SK-N-SH (cell line): ENCODE measurements at regions not wholly inside any gene's neighbourhood (a gene's known extent, or its start where the extent isn't known, plus 50 kb on each side); places are given as distances from the start of the nearest gene placed in this dataset.

Experiments
- CTCF ChIA-PET: fragments of 300-600, 350-600 bp; formaldehyde crosslinking; extraction: SDS; loops from one replicate; lab custom pipeline; 2021; lab: Yijun Ruan, JAX
- POLR2A ChIA-PET: fragments of 350-600 bp; sonication (Branson Sonifier 250); formaldehyde crosslinking; extraction: SDS; loops from one replicate; lab custom pipeline; 2020; ENCODE audit warnings: antibody characterized with exemption, inconsistent platforms; lab: Yijun Ruan, JAX
- DNase-seq: peaks from one replicate; pipeline ENCODE4 v3.0.0; 2012
- H2AFZ ChIP-seq: fragments of 200-600 bp; sonication (generic); 2 replicates; pipeline ENCODE4 v1.8.1; 2016; ENCODE audit warnings: antibody characterized with exemption, mild to moderate bottlenecking, low read depth
- H3F3A ChIP-seq: fragments of 200-600 bp; sonication (generic); replicated peaks from 2 replicates; pipeline ENCODE3; 2016; ENCODE audit warnings: antibody characterized with exemption, mild to moderate bottlenecking; ENCODE audit not compliant: insufficient read depth
- H3K27ac ChIP-seq, 2 experiments: fragments of 200-500 bp in 1 of 2; fragments of 200-600 bp in 1 of 2; sonication (Bioruptor generic) in 1 of 2; sonication (generic), shearing (Covaris generic) in 1 of 2; 2 replicates each; pipeline versions ENCODE4 v1.5.1 to v1.6.1; 2014 to 2016; ENCODE audit warnings: low read depth in 2 of 2, inconsistent platforms in 1 of 2, low read length in 1 of 2, mild to moderate bottlenecking in 1 of 2, mixed read lengths in 1 of 2
- H3K27me3 ChIP-seq: fragments of 200-600 bp; sonication (generic), shearing (Covaris generic); 2 replicates; pipeline ENCODE4 v1.6.1; 2016; ENCODE audit warnings: mixed run types; ENCODE audit not compliant: insufficient read depth
- H3K36me3 ChIP-seq, 2 experiments: fragments of 200-500 bp in 1 of 2; fragments of 200-600 bp in 1 of 2; sonication (Bioruptor generic) in 1 of 2; sonication (generic) in 1 of 2; replicated peaks in 1 of 2; 2 replicates each; pipeline versions ENCODE3 to v1.5.1; 2014 to 2016; ENCODE audit warnings: low read length in 1 of 2, mild to moderate bottlenecking in 1 of 2; ENCODE audit not compliant: insufficient read depth in 2 of 2, control insufficient read depth in 1 of 2
- H3K4me1 ChIP-seq, 2 experiments: fragments of 200-500 bp in 1 of 2; fragments of 200-600 bp in 1 of 2; sonication (Bioruptor generic) in 1 of 2; sonication (generic), shearing (Covaris generic) in 1 of 2; 2 replicates each; pipeline versions ENCODE4 v1.5.1 to v1.6.1; 2014 to 2016; ENCODE audit warnings: low read depth in 1 of 2, low read length in 1 of 2, mixed run types in 1 of 2; ENCODE audit not compliant: insufficient read depth in 2 of 2, control insufficient read depth in 1 of 2
- H3K4me2 ChIP-seq: fragments of 200-600 bp; sonication (generic), shearing (Covaris generic); 2 replicates; pipeline ENCODE4 v1.6.1; 2017; ENCODE audit warnings: mixed run types
- H3K4me3 ChIP-seq, 2 experiments: fragments of 200-500 bp in 1 of 2; fragments of 200-600 bp in 1 of 2; sonication (Bioruptor generic) in 1 of 2; sonication (generic), shearing (Covaris generic) in 1 of 2; 2 replicates each; pipeline versions ENCODE4 v1.5.1 to v1.8.1; 2014 to 2016; ENCODE audit warnings: low read depth in 2 of 2, inconsistent platforms in 1 of 2, low read length in 1 of 2, mild to moderate bottlenecking in 1 of 2, mixed read lengths in 1 of 2, moderate library complexity in 1 of 2
- H3K79me2 ChIP-seq: fragments of 200-600 bp; sonication (generic); 2 replicates; pipeline ENCODE4 v1.8.1; 2017; ENCODE audit warnings: mild to moderate bottlenecking; ENCODE audit not compliant: insufficient read depth
- H3K9ac ChIP-seq: fragments of 200-600 bp; sonication (generic); 2 replicates; pipeline ENCODE4 v1.6.1; 2017; ENCODE audit warnings: mixed run types
- H3K9me2 ChIP-seq: fragments of 200-600 bp; sonication (generic); 2 replicates; pipeline ENCODE4 v1.6.1; 2017; ENCODE audit warnings: mixed run types
- H3K9me3 ChIP-seq: fragments of 200-600 bp; sonication (generic); 2 replicates; pipeline ENCODE4 v1.6.1; 2017; ENCODE audit warnings: mixed run types, mild to moderate bottlenecking, moderate library complexity
- H4K20me1 ChIP-seq: fragments of 200-600 bp; sonication (generic); 2 replicates; pipeline ENCODE4 v1.6.1; 2017; ENCODE audit warnings: mild to moderate bottlenecking, mixed run types; ENCODE audit not compliant: insufficient read depth
- CTCF ChIP-seq: fragments of 200-600 bp; sonication (generic); IDR thresholded peaks from 2 replicates; pipeline ENCODE4 v1.6.1; 2017; ENCODE audit warnings: antibody characterized with exemption, mild to moderate bottlenecking, moderate library complexity
- EP300 ChIP-seq, 2 experiments: IDR thresholded peaks; 2 replicates each; pipeline versions ENCODE4 v1.4.0 to v1.6.1; 2012; ENCODE audit warnings: borderline replicate concordance in 1 of 2, low read depth in 1 of 2, low read length in 1 of 2
- EZH2phosphoT487 ChIP-seq: fragments of 200-600 bp; sonication (generic); IDR thresholded peaks from 2 replicates; pipeline ENCODE4 v1.6.1; 2017; ENCODE audit warnings: low read depth, mixed run types, mild to moderate bottlenecking, antibody characterized with exemption, moderate library complexity, borderline replicate concordance
- FOSL2 ChIP-seq: IDR thresholded peaks from 2 replicates; pipeline ENCODE4 v1.4.0; 2012; ENCODE audit warnings: low read depth, mild to moderate bottlenecking, moderate library complexity, borderline replicate concordance
- FOXJ3 ChIP-seq: sonication (generic); formaldehyde crosslinking; IDR thresholded peaks from 2 replicates; pipeline ENCODE4 v1.5.1; 2020; ENCODE audit warnings: mild to moderate bottlenecking, missing genetic modification reagents
- FOXM1 ChIP-seq: IDR thresholded peaks from 2 replicates; pipeline ENCODE4 v1.4.0; 2012; ENCODE audit warnings: low read depth, mild to moderate bottlenecking
- GABPA ChIP-seq: IDR thresholded peaks from 2 replicates; pipeline ENCODE4 v1.4.0; 2012; ENCODE audit warnings: low read depth, mild to moderate bottlenecking
- GATA2 ChIP-seq: sonication (generic); formaldehyde crosslinking; IDR thresholded peaks from 2 replicates; pipeline ENCODE4 v1.5.0; 2020; ENCODE audit warnings: mild to moderate bottlenecking, missing genetic modification reagents
- JUND ChIP-seq: IDR thresholded peaks from 2 replicates; pipeline ENCODE4 v1.4.0; 2012
- MEF2A ChIP-seq: IDR thresholded peaks from 2 replicates; pipeline ENCODE4 v1.4.0; 2012; ENCODE audit warnings: low read depth, borderline replicate concordance
- MXI1 ChIP-seq: IDR thresholded peaks from 2 replicates; pipeline ENCODE4 v1.6.1; 2012; ENCODE audit warnings: mild to moderate bottlenecking, low read depth, low read length, improper control_type of control experiment
- NFIC ChIP-seq: IDR thresholded peaks from 2 replicates; pipeline ENCODE4 v1.4.0; 2012; ENCODE audit warnings: borderline replicate concordance
- NRF1 ChIP-seq: IDR thresholded peaks from 2 replicates; pipeline ENCODE4 v1.6.1; 2012; ENCODE audit warnings: low read depth, mild to moderate bottlenecking, low read length
- PBX3 ChIP-seq: IDR thresholded peaks from 2 replicates; pipeline ENCODE4; 2012
- RAD21 ChIP-seq: IDR thresholded peaks from 2 replicates; pipeline ENCODE4 v1.6.1; 2012; ENCODE audit warnings: mild to moderate bottlenecking, low read length
- RCOR1 ChIP-seq: fragments of 150-350 bp; IDR thresholded peaks from 2 replicates; pipeline ENCODE4 v1.6.1; 2017; ENCODE audit warnings: antibody characterized with exemption, low read length
- RFX5 ChIP-seq: IDR thresholded peaks from 2 replicates; pipeline ENCODE4 v1.6.1; 2012; ENCODE audit warnings: mild to moderate bottlenecking, improper control_type of control experiment, low read length
- RXRA ChIP-seq: IDR thresholded peaks from 2 replicates; pipeline ENCODE4 v1.4.0; 2012; ENCODE audit warnings: low read depth, mild to moderate bottlenecking, borderline replicate concordance
- SIN3A ChIP-seq: IDR thresholded peaks from 2 replicates; pipeline ENCODE4 v1.6.1; 2012; ENCODE audit warnings: low read depth, mild to moderate bottlenecking, low read length, moderate library complexity, borderline replicate concordance
- SMC3 ChIP-seq: IDR thresholded peaks from 2 replicates; pipeline ENCODE4 v1.6.1; 2012; ENCODE audit warnings: low read depth, low read length, improper control_type of control experiment
- TAF1 ChIP-seq: IDR thresholded peaks from 2 replicates; pipeline ENCODE4 v1.6.1; 2012; ENCODE audit warnings: low read depth, mild to moderate bottlenecking, low read length, moderate library complexity, borderline replicate concordance
- TCF12 ChIP-seq: IDR thresholded peaks from 2 replicates; pipeline ENCODE4 v1.4.0; 2012
- TEAD4 ChIP-seq: IDR thresholded peaks from 2 replicates; pipeline ENCODE4 v1.4.0; 2012; ENCODE audit warnings: mild to moderate bottlenecking, borderline replicate concordance; ENCODE audit not compliant: insufficient read depth
- YY1 ChIP-seq: IDR thresholded peaks from 2 replicates; pipeline ENCODE4 v1.4.0; 2012; ENCODE audit warnings: low read depth, mild to moderate bottlenecking
- WGBS: methylation state at CpG from one replicate; pipeline ENCODE4 v1.1.6; 2017; ENCODE audit warnings: low lambda C conversion rate; 5-methylcytosine and 5-hydroxymethylcytosine counted together
- TF ChIP-seq, protein P1 (sequence below): IDR thresholded peaks from 2 replicates; pipeline ENCODE4 v1.4.0; 2012; ENCODE audit warnings: low read depth
- TF ChIP-seq, protein P2 (sequence below): fragments of 150-350 bp; IDR thresholded peaks from 2 replicates; pipeline ENCODE4 v1.6.1; 2016; ENCODE audit warnings: mild to moderate bottlenecking, low read depth, low read length

- TF ChIP-seq TAF1 = no peak
Observed at GRCh38 chr10:37654466-37654865, 202.9 kb downstream of the ZNF248 start (continued).

DNA sequence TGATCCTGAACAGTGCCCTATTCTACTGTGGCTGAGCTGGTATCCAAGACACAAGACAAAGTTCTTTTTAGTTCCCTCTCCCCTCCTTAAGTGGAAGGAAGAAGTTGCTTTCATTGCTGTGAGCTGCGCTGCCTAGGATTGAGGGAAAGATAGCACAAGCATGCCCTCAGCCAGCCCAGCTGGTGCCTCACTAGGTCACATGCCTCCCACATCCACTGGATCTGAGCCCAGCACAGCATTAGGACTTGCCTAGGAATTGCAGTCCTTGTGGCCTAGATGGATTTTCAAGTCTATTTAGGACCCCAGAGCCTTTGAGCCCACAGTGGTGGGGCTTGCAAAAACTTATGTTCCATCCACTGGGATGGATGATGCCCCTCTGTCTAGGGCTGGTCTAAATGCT, 214.2 kb downstream of the ZNF248 start:
- ChIA-PET CTCF (no interaction called here), POLR2A (no interaction called here)
- Histone ChIP-seq H3K9ac (no peak overlapping the region), H3K4me3 (no peak overlapping the region), H2AFZ (no peak overlapping the region), H3K27ac (no peak overlapping the region), H4K20me1 (no peaks in the 10 kb centered on the region), H3K79me2 (no peaks in the 10 kb centered on the region), H3F3A (no peaks in the 10 kb centered on the region), H3K36me3 (no peaks in the 10 kb centered on the region), H3K4me2 (no peak overlapping the region), H3K4me1 (no peaks in the 10 kb centered on the region), H3K9me3 (no peaks in the 10 kb centered on the region), H3K9me2 (no peaks in the 10 kb centered on the region), H3K27me3 (no peaks in the 10 kb centered on the region)
- WGBS = 13% methylated on average over 1 of the region's 1 CpG
- TF ChIP-seq GABPA = no peak
- TF ChIP-seq, protein P1, sequence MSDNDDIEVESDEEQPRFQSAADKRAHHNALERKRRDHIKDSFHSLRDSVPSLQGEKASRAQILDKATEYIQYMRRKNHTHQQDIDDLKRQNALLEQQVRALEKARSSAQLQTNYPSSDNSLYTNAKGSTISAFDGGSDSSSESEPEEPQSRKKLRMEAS = no peak
- TF ChIP-seq FOSL2 = no peak
- no peak for TF ChIP-seq NFIC
- TF ChIP-seq RAD21 = no peak
- TF ChIP-seq RCOR1 = no peak
- no peak for TF ChIP-seq MEF2A
- TF ChIP-seq TCF12 = no peak
- TF ChIP-seq RFX5 = no peak
- no peak for TF ChIP-seq JUND
- no peak for TF ChIP-seq SIN3A
- DNase-seq = no peak

DNA sequence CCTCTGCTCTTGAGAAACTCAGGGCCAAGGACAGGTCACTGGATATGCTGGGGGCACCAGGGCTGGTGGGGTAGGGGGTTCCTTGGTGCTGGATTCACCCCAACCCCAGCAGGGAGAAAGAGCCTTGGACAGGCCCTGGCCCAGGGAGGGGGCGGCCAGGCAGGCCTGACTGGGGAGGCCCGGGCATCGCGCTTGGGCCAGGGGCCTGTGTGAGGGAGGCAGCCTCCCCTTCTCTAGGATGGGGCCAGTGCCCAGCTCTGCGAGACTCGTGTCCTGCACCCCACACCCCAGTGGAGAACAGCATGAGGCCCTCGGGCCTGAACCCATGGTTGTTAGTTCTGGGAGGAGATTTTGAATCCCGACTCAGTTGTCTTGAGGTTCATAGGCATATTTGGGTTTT, 217.1 kb downstream of the ZNF248 start:
- TF ChIP-seq EP300 (IDR thresholded peaks at IDR 0.05; ENCODE audit: borderline replicate concordance in 1 of 2, low read depth in 1 of 2, low read length in 1 of 2) = no peak
- TF ChIP-seq NRF1 = no peak
- TF ChIP-seq FOSL2 = no peak
- no peak for TF ChIP-seq TCF12
- no peak for TF ChIP-seq GABPA
- no peak for TF ChIP-seq FOXJ3 (CRISPR knock-in tag)
- TF ChIP-seq RCOR1 = no peak
- TF ChIP-seq, protein P2, sequence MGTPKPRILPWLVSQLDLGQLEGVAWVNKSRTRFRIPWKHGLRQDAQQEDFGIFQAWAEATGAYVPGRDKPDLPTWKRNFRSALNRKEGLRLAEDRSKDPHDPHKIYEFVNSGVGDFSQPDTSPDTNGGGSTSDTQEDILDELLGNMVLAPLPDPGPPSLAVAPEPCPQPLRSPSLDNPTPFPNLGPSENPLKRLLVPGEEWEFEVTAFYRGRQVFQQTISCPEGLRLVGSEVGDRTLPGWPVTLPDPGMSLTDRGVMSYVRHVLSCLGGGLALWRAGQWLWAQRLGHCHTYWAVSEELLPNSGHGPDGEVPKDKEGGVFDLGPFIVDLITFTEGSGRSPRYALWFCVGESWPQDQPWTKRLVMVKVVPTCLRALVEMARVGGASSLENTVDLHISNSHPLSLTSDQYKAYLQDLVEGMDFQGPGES = no peak
- no peak for TF ChIP-seq TEAD4
- no peak for TF ChIP-seq CTCF
- TF ChIP-seq RXRA = no peak
- no peak for TF ChIP-seq EZH2phosphoT487
- TF ChIP-seq GATA2 (CRISPR knock-in tag) = no peak
- TF ChIP-seq PBX3 = no peak
- TF ChIP-seq YY1 = no peak
- no peak for TF ChIP-seq MEF2A
- no peak for TF ChIP-seq FOXM1
- TF ChIP-seq MXI1 = no peak
- no peak for TF ChIP-seq SMC3
- Histone ChIP-seq H3K4me2 (no peak overlapping the region), H3K27me3 (no peaks in the 10 kb centered on the region), H3K9me3 (no peaks in the 10 kb centered on the region), H3K9me2 (no peaks in the 10 kb centered on the region), H3K27ac (no peak overlapping the region), H3K4me1 (no peaks in the 10 kb centered on the region), H3K36me3 (no peaks in the 10 kb centered on the region), H3K79me2 (no peaks in the 10 kb centered on the region), H3K4me3 (no peak overlapping the region), H2AFZ (no peak overlapping the region), H3F3A (no peaks in the 10 kb centered on the region), H3K9ac (no peak overlapping the region), H4K20me1 (no peaks in the 10 kb centered on the region)
- ChIA-PET CTCF (no interaction called here), POLR2A (no interaction called here)
- DNase-seq = no peak
- 6% methylated on average over 4 of the region's 8 CpGs for WGBS
